Gastroesophageal sphincter (tissue), 4 donors: ENCODE measurements at regions not wholly inside any gene's neighbourhood (a gene's known extent, or its start where the extent isn't known, plus 50 kb on each side); places are given as distances from the start of the nearest gene placed in this dataset.

Experiments
- ATAC-seq: fragments of 150-250 bp; one replicate; pipeline ENCODE4 v1.9.1; 2016; ENCODE audit warnings: mild to moderate bottlenecking, moderate library complexity
- H3K27ac ChIP-seq, 4 donors: fragments of 200-600 bp; sonication (generic) in 3 of 4; 1 replicate in 3 of 4; 2 replicates in 1 of 4; pipeline ENCODE4 v1.5.1; 2016 to 2019
- H3K27me3 ChIP-seq: fragments of 200-600 bp; sonication (generic); one replicate; pipeline ENCODE4 v1.5.1; 2019
- H3K36me3 ChIP-seq, 2 donors: fragments of 200-600 bp; sonication (generic); one replicate each; pipeline ENCODE4 v1.5.1; 2019; ENCODE audit warnings: control low read depth in 1 of 2
- H3K4me1 ChIP-seq, 3 donors: fragments of 200-600 bp; sonication (generic); 1 replicate in 2 of 3; 2 replicates in 1 of 3; pipeline ENCODE4 v1.5.1; 2016 to 2019; ENCODE audit warnings: control low read depth in 2 of 3
- H3K4me3 ChIP-seq, 2 donors: fragments of 200-600 bp; sonication (generic); one replicate each; pipeline ENCODE4 v1.5.1; 2019; ENCODE audit warnings: mild to moderate bottlenecking in 1 of 2, moderate library complexity in 1 of 2
- H3K9me3 ChIP-seq, 3 donors: fragments of 200-600 bp; sonication (generic); one replicate each; pipeline ENCODE4 v1.5.1; 2017 to 2019; ENCODE audit warnings: control low read depth in 2 of 3
- EP300 ChIP-seq: sonication (generic); formaldehyde crosslinking; IDR thresholded peaks from one replicate; pipeline ENCODE4 v1.6.1; 2017; ENCODE audit warnings: antibody characterized with exemption, mild to moderate bottlenecking
- POLR2A ChIP-seq, 2 donors: fragments of 450-650 bp; IDR thresholded peaks; one replicate each; pipeline ENCODE4 v1.6.1; 2017; ENCODE audit warnings: antibody characterized with exemption in 2 of 2, mild to moderate bottlenecking in 2 of 2, moderate library complexity in 1 of 2
- POLR2AphosphoS5 ChIP-seq: sonication (generic); formaldehyde crosslinking; IDR thresholded peaks from one replicate; pipeline ENCODE4 v1.6.1; 2017; ENCODE audit warnings: antibody characterized with exemption
- WGBS, 2 donors: methylation state at CpG; one replicate each; pipeline ENCODE4 v1.1.5; 2018; ENCODE audit warnings: low coverage in 1 of 2; 5-methylcytosine and 5-hydroxymethylcytosine counted together
- TF ChIP-seq, protein P1 (sequence below), 4 experiments: fragments of 200-600 bp in 2 of 4; fragments of 450-650 bp in 2 of 4; sonication (generic) in 1 of 4; IDR thresholded peaks; one replicate each; pipeline ENCODE4 v1.5.1; 2017 to 2019; ENCODE audit warnings: antibody characterized with exemption in 4 of 4, mild to moderate bottlenecking in 2 of 4, moderate library complexity in 2 of 4

DNA sequence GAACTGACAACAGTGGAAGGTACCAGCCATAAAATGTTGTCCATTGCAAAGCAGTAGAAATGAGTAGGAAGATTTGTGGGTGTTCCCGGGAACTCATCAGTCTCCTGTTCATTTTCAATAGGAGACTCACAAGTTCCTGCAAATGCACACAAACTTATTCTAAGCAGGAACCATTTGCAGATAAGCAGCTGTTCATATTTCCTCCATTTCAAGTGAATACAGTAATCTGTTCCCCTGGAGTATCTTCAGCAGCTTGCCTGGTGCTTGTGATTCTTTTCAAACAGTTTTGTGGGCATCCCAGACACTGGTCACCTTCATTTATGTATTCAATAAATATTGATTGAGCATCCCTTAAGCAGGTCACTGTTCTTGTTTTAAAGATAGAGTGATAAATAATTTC, 1315.5 kb upstream of the C9orf72 start:
- Histone ChIP-seq H3K27ac (no peak overlapping the region), H3K27me3 (no peaks in the 10 kb centered on the region), H3K4me3 (no peak overlapping the region), H3K4me1 (no peaks in the 10 kb centered on the region), H3K9me3 (no peaks in the 10 kb centered on the region), H3K36me3 (no peaks in the 10 kb centered on the region)
- 55 to 100% methylated on average over 1 of the region's 1 CpG for WGBS, 2 donors
- TF ChIP-seq POLR2A (IDR thresholded peaks at IDR 0.05) (no peak), EP300 (no peak), POLR2AphosphoS5 (no peak)
- TF ChIP-seq, protein P1, sequence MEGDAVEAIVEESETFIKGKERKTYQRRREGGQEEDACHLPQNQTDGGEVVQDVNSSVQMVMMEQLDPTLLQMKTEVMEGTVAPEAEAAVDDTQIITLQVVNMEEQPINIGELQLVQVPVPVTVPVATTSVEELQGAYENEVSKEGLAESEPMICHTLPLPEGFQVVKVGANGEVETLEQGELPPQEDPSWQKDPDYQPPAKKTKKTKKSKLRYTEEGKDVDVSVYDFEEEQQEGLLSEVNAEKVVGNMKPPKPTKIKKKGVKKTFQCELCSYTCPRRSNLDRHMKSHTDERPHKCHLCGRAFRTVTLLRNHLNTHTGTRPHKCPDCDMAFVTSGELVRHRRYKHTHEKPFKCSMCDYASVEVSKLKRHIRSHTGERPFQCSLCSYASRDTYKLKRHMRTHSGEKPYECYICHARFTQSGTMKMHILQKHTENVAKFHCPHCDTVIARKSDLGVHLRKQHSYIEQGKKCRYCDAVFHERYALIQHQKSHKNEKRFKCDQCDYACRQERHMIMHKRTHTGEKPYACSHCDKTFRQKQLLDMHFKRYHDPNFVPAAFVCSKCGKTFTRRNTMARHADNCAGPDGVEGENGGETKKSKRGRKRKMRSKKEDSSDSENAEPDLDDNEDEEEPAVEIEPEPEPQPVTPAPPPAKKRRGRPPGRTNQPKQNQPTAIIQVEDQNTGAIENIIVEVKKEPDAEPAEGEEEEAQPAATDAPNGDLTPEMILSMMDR (IDR thresholded peaks at IDR 0.05), result no peak
- ATAC-seq, result no peak

DNA sequence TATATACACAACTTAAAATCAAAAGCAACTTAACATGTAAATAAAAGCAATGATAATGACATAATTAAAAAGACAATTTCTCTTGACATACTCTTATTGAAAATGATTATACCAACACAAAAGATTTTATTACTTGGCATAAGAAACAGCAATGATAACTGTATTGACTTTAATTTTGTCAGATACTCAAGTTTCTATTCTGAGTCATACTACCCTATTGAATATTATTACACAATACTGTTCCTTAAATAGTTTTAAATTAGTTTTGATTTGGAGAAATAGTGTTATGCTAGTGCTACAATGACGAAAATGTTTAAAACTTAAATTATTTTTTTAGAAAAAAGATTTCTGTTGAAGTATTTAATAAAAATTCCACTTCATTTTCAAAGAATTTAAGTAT, 1319.3 kb upstream of the C9orf72 start:
- H3K36me3 ChIP-seq, result no peaks in the 10 kb centered on the region
- TF ChIP-seq POLR2A (IDR thresholded peaks at IDR 0.05) (no peak), EP300 (no peak), POLR2AphosphoS5 (no peak)
- TF ChIP-seq, protein P1 (IDR thresholded peaks at IDR 0.05), result no peak
- ATAC-seq, result no peak
- H3K9me3 ChIP-seq, result no peaks in the 10 kb centered on the region
- no peaks in the 10 kb centered on the region for H3K4me1 ChIP-seq
- H3K4me3 ChIP-seq, result no peak overlapping the region
- H3K27me3 ChIP-seq, result no peaks in the 10 kb centered on the region
- 48 to 63% methylated on average over 1 of the region's 1 CpG for WGBS, 2 donors
- H3K27ac ChIP-seq, result no peak overlapping the region

DNA sequence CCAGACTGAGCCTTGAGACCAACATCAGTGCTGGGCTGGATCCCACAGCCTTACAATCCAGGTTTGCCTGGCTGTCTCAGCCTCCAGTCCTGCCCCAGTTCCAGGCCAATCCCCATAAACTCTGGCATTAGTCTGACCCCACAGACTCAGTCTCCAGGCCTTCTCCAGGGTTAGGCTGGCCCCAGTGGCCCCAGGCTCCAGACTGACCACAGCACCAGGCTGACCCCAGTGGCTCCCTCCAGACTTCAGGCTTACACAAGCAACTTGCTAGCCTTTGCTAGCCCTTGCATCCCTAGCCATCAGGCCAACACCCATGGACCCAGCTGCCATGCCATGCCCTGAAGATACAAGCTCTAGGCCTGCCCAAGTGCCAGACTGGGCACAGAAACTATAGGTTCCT, 1326.0 kb upstream of the C9orf72 start:
- TF ChIP-seq, protein P1 (IDR thresholded peaks at IDR 0.05), result no peak
- no peak for TF ChIP-seq EP300
- TF ChIP-seq POLR2AphosphoS5, result no peak
- TF ChIP-seq POLR2A (IDR thresholded peaks at IDR 0.05), result no peak
- no peaks in the 10 kb centered on the region for H3K36me3 ChIP-seq
- peaks cover 0 to 10% (median 0%) of the 10 kb centered on the region in 3 donors for H3K9me3 ChIP-seq
- no peak for ATAC-seq
- H3K27ac ChIP-seq, result no peak overlapping the region
- no peaks in the 10 kb centered on the region for H3K27me3 ChIP-seq
- H3K4me3 ChIP-seq, result no peak overlapping the region
- H3K4me1 ChIP-seq, result no peaks in the 10 kb centered on the region

DNA sequence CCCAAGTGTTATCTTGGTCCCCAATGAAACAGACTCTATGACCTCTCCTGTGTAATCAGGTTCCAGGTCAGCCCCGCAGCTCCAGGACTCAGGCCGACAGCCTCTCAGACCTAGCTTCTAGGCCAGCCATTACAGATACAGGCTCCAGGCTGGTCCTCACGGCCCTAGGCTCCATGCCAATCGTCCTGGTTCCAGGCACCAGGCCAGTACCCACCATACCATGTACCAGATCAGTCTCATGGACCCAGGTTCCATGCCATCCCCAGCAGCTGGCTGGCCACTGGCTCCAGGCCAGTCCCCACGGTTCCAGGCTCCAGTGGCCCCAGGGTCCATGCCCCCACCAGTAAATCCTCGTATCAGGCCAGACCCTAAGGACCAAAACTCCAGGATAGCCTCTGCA, 1326.6 kb upstream of the C9orf72 start:
- Histone ChIP-seq H3K4me1 (no peaks in the 10 kb centered on the region), H3K27ac (no peak overlapping the region), H3K36me3 (no peaks in the 10 kb centered on the region), H3K4me3 (no peak overlapping the region), H3K9me3 (peaks cover 0 to 10% (median 0%) of the 10 kb centered on the region in 3 donors), H3K27me3 (no peaks in the 10 kb centered on the region)
- TF ChIP-seq POLR2AphosphoS5 (no peak), POLR2A (IDR thresholded peaks at IDR 0.05) (no peak), EP300 (no peak)
- TF ChIP-seq, protein P1 (IDR thresholded peaks at IDR 0.05), result no peak
- ATAC-seq, result no peak
- no CpG with 5 or more reads among the region's 6 CpGs for WGBS, 2 donors

DNA sequence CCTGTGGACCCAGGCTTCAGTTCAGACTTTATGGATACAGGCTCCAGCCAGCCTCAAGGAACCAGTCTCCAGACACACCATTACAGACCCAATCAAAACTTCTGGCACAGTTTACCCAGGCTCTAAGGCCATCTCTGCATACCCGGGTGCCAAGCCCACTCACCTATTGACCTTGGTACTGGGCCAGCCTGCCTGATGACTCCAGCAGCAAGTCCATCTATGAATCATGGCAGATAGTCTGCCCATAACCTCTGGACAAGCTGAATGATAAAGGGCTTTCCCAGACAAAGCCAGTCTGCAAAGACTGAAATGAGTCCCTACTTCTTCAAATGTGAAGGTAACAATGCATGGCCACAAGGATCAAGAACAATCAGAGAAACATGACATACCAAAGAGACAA, 1327.1 kb upstream of the C9orf72 start:
- Histone ChIP-seq H3K4me1 (no peaks in the 10 kb centered on the region), H3K36me3 (no peaks in the 10 kb centered on the region), H3K4me3 (no peak overlapping the region), H3K27ac (no peak overlapping the region), H3K9me3 (peaks cover 0 to 10% (median 0%) of the 10 kb centered on the region in 3 donors), H3K27me3 (no peaks in the 10 kb centered on the region)
- no peak for ATAC-seq
- no peak for TF ChIP-seq EP300
- TF ChIP-seq, protein P1 (IDR thresholded peaks at IDR 0.05), result no peak
- no peak for TF ChIP-seq POLR2A (IDR thresholded peaks at IDR 0.05)
- TF ChIP-seq POLR2AphosphoS5, result no peak
- WGBS, 2 donors, result no CpG with 5 or more reads among the region's 1 CpG
